NT2/D1 (cell line): ENCODE measurements at regions not wholly inside any gene's neighbourhood (a gene's known extent, or its start where the extent isn't known, plus 50 kb on each side); places are given as distances from the start of the nearest gene placed in this dataset.

Experiments used
- DNase-seq: peaks from one replicate; pipeline ENCODE4 v3.0.0-alpha.2; 2011; ENCODE audit warnings: low read depth, low spot score
- H3K27me3 ChIP-seq: 2 replicates; pipeline ENCODE4 v1.6.0; 2011; ENCODE audit warnings: mild to moderate bottlenecking; ENCODE audit not compliant: insufficient read length, insufficient read depth
- H3K36me3 ChIP-seq: 2 replicates; pipeline ENCODE4 v1.6.1; 2011; ENCODE audit warnings: mild to moderate bottlenecking, low read length, mixed read lengths; ENCODE audit not compliant: insufficient read depth, insufficient read length
- H3K4me1 ChIP-seq: 2 replicates; pipeline ENCODE4 v1.5.1; 2011; ENCODE audit not compliant: insufficient read depth, insufficient read length
- H3K4me3 ChIP-seq: 2 replicates; pipeline ENCODE4 v1.5.1; 2011; ENCODE audit warnings: low read depth; ENCODE audit not compliant: insufficient read length
- H3K9ac ChIP-seq: 2 replicates; pipeline ENCODE4 v1.6.0; 2011; ENCODE audit warnings: low read depth; ENCODE audit not compliant: insufficient read length
- H3K9me3 ChIP-seq: 2 replicates; pipeline ENCODE4 v1.5.1; 2011; ENCODE audit warnings: mild to moderate bottlenecking, low read length; ENCODE audit not compliant: insufficient read depth
- SUZ12 ChIP-seq: IDR thresholded peaks from 2 replicates; pipeline ENCODE4 v1.6.1; 2011; ENCODE audit not compliant: insufficient read length, insufficient read depth; ENCODE audit errors: extremely low read depth
- YY1 ChIP-seq: IDR thresholded peaks from 2 replicates; pipeline ENCODE4 v1.6.1; 2011; ENCODE audit not compliant: insufficient read length, insufficient read depth
- ZNF274 ChIP-seq: IDR thresholded peaks from 2 replicates; pipeline ENCODE4 v1.6.1; 2011; ENCODE audit warnings: mild to moderate bottlenecking, low read depth, low read length

DNA sequence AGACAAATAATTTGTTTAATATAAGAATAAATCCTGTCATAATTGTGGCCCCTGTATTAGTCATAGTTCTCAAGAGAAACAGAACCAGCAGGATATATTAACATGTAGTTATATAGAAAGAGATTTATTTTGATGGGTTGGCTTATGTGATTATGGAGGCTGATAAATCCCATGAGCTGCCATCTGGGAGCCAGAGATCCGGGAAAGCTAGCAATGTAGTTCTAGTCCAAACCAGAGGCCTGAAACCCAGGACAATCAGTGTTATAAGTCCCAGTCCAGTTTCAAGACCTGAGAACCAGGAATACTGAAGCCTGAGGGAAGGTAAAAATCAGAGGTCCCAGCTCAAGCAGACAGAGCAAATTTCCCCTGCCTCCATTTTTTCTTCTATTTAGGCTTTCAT lies 435.8 kb downstream of the RPL10L start:
- no peaks in the 10 kb centered on the region for H3K27me3 ChIP-seq
- H3K4me3 ChIP-seq: no peak overlapping the region
- no peak overlapping the region for H3K9ac ChIP-seq
- no peaks in the 10 kb centered on the region for H3K4me1 ChIP-seq
- H3K9me3 ChIP-seq: no peaks in the 10 kb centered on the region
- H3K36me3 ChIP-seq: no peaks in the 10 kb centered on the region
- DNase-seq: no peak
- TF ChIP-seq ZNF274 (no peak), YY1 (no peak), SUZ12 (no peak)

DNA sequence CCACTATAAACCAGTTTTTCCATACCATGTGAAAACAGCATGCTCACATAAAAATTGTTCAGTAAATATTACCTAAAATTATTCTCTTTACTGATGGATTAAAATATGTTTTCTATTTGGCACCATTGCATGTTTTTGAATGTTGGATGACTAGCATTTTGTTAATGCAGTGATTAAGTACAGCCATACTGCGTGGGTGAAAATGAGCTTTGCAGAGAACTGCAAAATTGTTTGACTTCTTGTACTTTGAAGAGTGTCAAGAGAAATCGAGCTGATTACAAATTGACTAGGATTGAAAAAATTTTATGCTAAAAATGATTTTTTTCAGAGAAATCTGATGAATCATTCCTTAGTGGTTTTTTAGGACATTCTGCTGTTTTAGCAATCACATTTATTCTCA lies 452.9 kb downstream of the RPL10L start:
- H3K36me3 ChIP-seq: no peaks in the 10 kb centered on the region
- no peaks in the 10 kb centered on the region for H3K4me1 ChIP-seq
- no peaks in the 10 kb centered on the region for H3K27me3 ChIP-seq
- H3K9ac ChIP-seq: no peak overlapping the region
- no peak overlapping the region for H3K4me3 ChIP-seq
- DNase-seq: no peak
- H3K9me3 ChIP-seq: no peaks in the 10 kb centered on the region
- TF ChIP-seq SUZ12: no peak
- no peak for TF ChIP-seq ZNF274
- TF ChIP-seq YY1: no peak

- Histone ChIP-seq H3K27me3 (no peaks in the 10 kb centered on the region), H3K9ac (no peak overlapping the region), H3K4me3 (no peak overlapping the region), H3K36me3 (no peaks in the 10 kb centered on the region), H3K9me3 (no peaks in the 10 kb centered on the region), H3K4me1 (no peaks in the 10 kb centered on the region)
- DNase-seq: no peak
- TF ChIP-seq ZNF274: no peak
- no peak for TF ChIP-seq YY1
- no peak for TF ChIP-seq SUZ12
These were observed 453.7 kb downstream of the RPL10L start for GRCh38 chr14:46197856-46198255.
